HG02938 (cell line): ENCODE measurements at regions not wholly inside any gene's neighbourhood (a gene's known extent, or its start where the extent isn't known, plus 50 kb on each side); places are given as distances from the start of the nearest gene placed in this dataset.

Experiments
- ATAC-seq: cut with Tn5 transposase; IDR thresholded peaks from one replicate; pipeline ENCODE4 v1.9.1; 2021; ENCODE audit warnings: mild to moderate bottlenecking, moderate library complexity; ENCODE audit not compliant: unreplicated experiment

GRCh38 chr1:94708299-94708685 lies 111.9 kb upstream of the SLC44A3 start:
- ATAC-seq: no peak

GRCh38 chr1:94707321-94708298 lies 112.5 kb upstream of the SLC44A3 start:
- ATAC-seq: no peak

GRCh38 chr1:94702442-94702815 lies 117.7 kb upstream of the SLC44A3 start:
- no peak for ATAC-seq

- no peak for ATAC-seq
These were observed 118.2 kb upstream of the SLC44A3 start for GRCh38 chr1:94701796-94702441.

- no peak for ATAC-seq
These were observed 121.2 kb upstream of the SLC44A3 start for GRCh38 chr1:94698759-94699502.

GRCh38 chr1:94698356-94698755 lies 121.8 kb upstream of the SLC44A3 start:
- no peak for ATAC-seq

GRCh38 chr1:94697839-94698238 lies 122.3 kb upstream of the SLC44A3 start:
- ATAC-seq: no peak

- no peak for ATAC-seq
These were observed 125.8 kb upstream of the SLC44A3 start for GRCh38 chr1:94694226-94694915.

- no peak for ATAC-seq
These were observed 126.7 kb upstream of the SLC44A3 start for GRCh38 chr1:94693435-94693834.

- no peak for ATAC-seq
These were observed 127.1 kb upstream of the SLC44A3 start for GRCh38 chr1:94693029-94693428.

GRCh38 chr1:94688646-94689045 lies 131.5 kb upstream of the SLC44A3 start:
- ATAC-seq: no peak

- no peak for ATAC-seq
These were observed 133.3 kb upstream of the SLC44A3 start for GRCh38 chr1:94686882-94687281.

- ATAC-seq: no peak
These were observed 135.4 kb upstream of the SLC44A3 start for GRCh38 chr1:94684690-94685250.

- ATAC-seq: no peak
These were observed 136.3 kb upstream of the SLC44A3 start for GRCh38 chr1:94683886-94684285.

GRCh38 chr1:94680039-94680377 lies 138.4 kb upstream of the F3 start:
- ATAC-seq: no peak

GRCh38 chr1:94679332-94680038 lies 137.9 kb upstream of the F3 start:
- ATAC-seq: no peak

GRCh38 chr1:94678202-94678848 lies 136.8 kb upstream of the F3 start:
- ATAC-seq: no peak

GRCh38 chr1:94677714-94678113 lies 136.2 kb upstream of the F3 start:
- ATAC-seq: no peak

GRCh38 chr1:94677087-94677486 lies 135.5 kb upstream of the F3 start:
- no peak for ATAC-seq

GRCh38 chr1:94676686-94677085 lies 135.1 kb upstream of the F3 start:
- ATAC-seq: no peak
